GM06990 (cell line): ENCODE measurements at regions not wholly inside any gene's neighbourhood (a gene's known extent, or its start where the extent isn't known, plus 50 kb on each side); places are given as distances from the start of the nearest gene placed in this dataset.

Experiments used
- DNase-seq: peaks from one replicate; pipeline ENCODE4 v3.0.0-alpha.2; 2011; ENCODE audit not compliant: insufficient read length; ENCODE audit errors: extremely low read depth
- H3K27me3 ChIP-seq: replicated peaks from 2 replicates; pipeline ENCODE4 v1.6.0; 2011; ENCODE audit warnings: low read length; ENCODE audit not compliant: control insufficient read depth, insufficient read depth
- H3K36me3 ChIP-seq: 2 replicates; pipeline ENCODE4 v1.5.1; 2011; ENCODE audit warnings: low read length; ENCODE audit not compliant: control insufficient read depth, insufficient read depth
- H3K4me3 ChIP-seq: replicated peaks from 2 replicates; pipeline ENCODE4 v1.5.1; 2011; ENCODE audit warnings: low read depth, mild to moderate bottlenecking, control low read depth, low read length
- TF ChIP-seq, protein P1 (sequence below): IDR thresholded peaks from 2 replicates; pipeline ENCODE4 v1.5.1; 2011; ENCODE audit warnings: low read length, control low read depth, mild to moderate bottlenecking, inconsistent platforms; ENCODE audit not compliant: insufficient read depth, poor library complexity, severe bottlenecking

DNA sequence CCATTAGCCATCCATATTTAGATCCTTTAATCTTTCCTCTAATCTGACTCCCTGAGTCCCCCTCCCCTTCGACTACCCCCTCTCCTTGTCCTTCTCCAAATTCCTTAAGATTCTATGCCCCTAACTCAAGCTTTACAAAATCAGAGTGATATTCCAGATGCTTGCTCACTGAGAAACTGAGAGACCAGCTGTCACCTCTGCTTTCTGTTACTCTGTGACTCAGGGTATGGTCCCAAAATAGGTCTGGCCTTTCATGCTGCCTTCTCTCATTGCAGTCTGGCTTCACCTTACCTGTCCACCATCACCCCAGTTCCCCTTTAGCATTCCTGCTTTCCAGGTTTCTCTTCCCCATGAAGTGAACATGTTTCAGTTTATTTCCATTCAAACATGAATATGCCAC is 383.3 kb upstream of the SLC30A5 start:
- Histone ChIP-seq H3K27me3 (no peaks in the 10 kb centered on the region), H3K36me3 (no peaks in the 10 kb centered on the region), H3K4me3 (no peak overlapping the region)
- DNase-seq, result peak; percentile 32
- TF ChIP-seq, protein P1, sequence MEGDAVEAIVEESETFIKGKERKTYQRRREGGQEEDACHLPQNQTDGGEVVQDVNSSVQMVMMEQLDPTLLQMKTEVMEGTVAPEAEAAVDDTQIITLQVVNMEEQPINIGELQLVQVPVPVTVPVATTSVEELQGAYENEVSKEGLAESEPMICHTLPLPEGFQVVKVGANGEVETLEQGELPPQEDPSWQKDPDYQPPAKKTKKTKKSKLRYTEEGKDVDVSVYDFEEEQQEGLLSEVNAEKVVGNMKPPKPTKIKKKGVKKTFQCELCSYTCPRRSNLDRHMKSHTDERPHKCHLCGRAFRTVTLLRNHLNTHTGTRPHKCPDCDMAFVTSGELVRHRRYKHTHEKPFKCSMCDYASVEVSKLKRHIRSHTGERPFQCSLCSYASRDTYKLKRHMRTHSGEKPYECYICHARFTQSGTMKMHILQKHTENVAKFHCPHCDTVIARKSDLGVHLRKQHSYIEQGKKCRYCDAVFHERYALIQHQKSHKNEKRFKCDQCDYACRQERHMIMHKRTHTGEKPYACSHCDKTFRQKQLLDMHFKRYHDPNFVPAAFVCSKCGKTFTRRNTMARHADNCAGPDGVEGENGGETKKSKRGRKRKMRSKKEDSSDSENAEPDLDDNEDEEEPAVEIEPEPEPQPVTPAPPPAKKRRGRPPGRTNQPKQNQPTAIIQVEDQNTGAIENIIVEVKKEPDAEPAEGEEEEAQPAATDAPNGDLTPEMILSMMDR, result no peak

DNA sequence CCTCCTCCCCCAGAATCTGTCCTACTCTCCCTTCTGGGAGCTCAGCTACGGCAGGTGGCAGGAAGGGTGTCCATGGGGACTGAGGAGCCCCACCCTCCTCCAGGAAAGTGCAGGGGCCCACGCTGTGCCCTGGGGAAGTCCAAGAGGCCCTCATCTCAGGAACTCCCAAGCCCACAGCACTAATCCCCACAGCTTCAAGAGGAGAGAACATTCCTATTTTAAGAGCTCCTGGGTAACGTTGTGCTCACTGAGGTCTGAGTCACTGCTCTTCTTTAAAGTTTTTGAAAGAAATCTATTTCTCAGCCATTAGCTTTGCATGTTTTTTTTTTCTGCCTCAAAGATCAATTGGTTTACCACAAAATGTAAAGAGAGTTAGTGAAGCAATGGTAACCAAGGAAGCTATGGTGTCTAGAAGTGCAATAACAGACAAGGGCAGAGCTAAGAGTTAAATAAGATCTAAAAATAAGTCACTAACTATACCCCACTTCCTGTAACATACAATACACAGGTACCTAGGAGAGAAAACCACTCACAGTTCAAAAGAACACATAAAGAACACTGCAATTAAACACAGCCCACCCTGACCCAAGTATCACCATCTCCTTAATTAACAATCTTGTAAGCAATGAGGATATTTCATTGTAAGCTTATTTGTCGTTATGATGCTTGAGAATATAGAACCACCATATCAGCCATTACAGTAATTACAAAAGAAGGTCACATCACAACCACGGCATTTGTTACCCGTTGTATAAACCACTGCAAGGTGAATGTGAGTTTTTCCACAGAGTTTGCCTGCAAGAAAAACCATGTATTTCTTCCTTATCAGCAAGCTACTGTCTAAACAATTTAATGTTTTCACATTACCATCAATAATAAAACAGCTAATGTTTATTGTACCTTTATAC is 382.3 kb upstream of the SLC30A5 start:
- TF ChIP-seq, protein P1, result no peak
- H3K27me3 ChIP-seq, result no peaks in the 10 kb centered on the region
- DNase-seq, result peak; percentile 80
- no peaks in the 10 kb centered on the region for H3K36me3 ChIP-seq
- peak overlapping the region; percentile 4; the same call in 1 of the 2 replicates for H3K4me3 ChIP-seq

DNA sequence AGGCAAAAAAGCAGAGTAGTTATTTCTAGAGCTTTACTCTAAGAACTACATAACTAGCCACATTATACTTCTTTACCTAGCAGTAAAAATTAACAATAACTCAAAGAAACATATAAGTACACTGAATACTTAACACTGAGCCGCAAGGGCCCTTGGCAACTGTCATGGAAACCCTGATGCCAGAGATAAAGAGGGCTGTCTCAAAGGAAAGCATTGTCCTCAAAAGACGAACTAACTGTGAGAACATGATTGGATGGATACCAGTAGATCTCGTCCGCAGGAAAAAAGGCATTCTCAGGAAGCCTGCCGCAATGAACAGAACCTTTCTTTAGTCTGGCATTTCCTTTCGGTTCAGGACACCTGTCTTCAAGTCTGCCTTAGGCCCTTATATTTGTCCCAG is 379.0 kb upstream of the SLC30A5 start:
- DNase-seq, result no peak
- no peaks in the 10 kb centered on the region for H3K27me3 ChIP-seq

DNA sequence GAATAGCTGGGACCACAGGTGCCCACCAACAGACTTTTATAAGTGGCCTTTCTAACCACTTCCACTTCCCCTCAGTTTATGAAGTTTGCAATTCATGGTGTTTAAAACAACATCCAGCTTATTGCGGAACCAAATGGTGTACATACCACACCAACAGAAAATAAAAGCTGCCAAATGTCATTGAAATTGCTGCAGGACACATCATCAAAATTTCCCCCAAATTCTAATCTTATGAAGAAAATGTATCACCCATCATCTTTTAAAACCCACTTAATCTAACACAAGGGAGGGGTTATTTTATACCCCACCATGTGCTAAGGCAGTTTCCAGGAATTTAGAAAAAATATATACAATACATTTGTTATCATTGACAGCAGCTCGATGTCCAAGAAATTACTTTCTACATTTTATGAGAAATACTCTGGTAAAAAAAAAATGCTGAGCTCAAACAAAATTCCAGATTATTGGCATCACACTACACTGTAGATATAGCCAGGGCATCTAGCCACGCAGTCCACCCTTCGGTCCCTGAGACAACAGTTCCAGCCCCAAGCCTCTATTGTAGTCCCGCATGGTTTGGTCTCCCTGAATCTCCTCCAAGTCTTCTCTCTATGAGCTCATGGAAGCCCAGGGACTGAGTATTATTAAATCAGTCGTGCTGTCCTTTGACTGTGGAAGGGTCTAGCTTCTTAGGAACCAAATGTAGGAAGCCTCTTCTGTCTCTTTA is 372.8 kb upstream of the SLC30A5 start:
- DNase-seq, result no peak
- H3K36me3 ChIP-seq, result no peaks in the 10 kb centered on the region

More for the DNA sequence above, 379.0 kb upstream of the SLC30A5 start:
- TF ChIP-seq, protein P1, result no peak
- Histone ChIP-seq H3K4me3 (no peak overlapping the region), H3K36me3 (no peaks in the 10 kb centered on the region)

DNA sequence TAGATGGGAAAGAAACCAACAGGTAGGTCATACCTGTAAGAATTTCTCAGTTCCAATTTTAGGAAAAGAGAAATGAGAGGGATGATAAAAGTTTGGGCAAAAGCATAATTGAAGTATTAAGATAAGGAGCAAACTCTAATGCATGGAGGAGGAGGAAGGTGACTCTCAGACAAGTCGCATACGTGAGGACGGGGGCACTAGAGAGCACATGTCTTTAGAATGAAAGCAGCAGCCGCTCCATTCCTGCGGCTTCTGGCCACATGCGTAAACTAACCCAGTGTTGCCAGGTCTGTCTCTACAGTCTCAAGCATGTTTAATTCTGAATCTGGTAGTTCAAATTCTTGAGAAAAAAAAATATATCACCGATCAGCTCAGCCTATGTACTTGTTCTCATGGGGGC is 371.5 kb upstream of the SLC30A5 start:
- TF ChIP-seq, protein P1, result no peak
- Histone ChIP-seq H3K27me3 (no peaks in the 10 kb centered on the region), H3K4me3 (no peak overlapping the region), H3K36me3 (no peaks in the 10 kb centered on the region)
- DNase-seq, result no peak

More for the DNA sequence above, 372.8 kb upstream of the SLC30A5 start:
- Histone ChIP-seq H3K4me3 (no peak overlapping the region), H3K27me3 (no peaks in the 10 kb centered on the region)
- TF ChIP-seq, protein P1, result no peak
